PC-9 (cell line): ENCODE measurements at regions not wholly inside any gene's neighbourhood (a gene's known extent, or its start where the extent isn't known, plus 50 kb on each side); places are given as distances from the start of the nearest gene placed in this dataset.

Experiments
- EZH2 ChIP-seq: fragments of 200-600 bp; sonication (generic); IDR thresholded peaks from 2 replicates; pipeline ENCODE4 v1.8.0; 2017; ENCODE audit warnings: antibody characterized with exemption, low read depth
- TF ChIP-seq, protein P1 (sequence below): fragments of 200-600 bp; sonication (generic); conservative IDR thresholded peaks from 2 replicates; pipeline ENCODE4 v1.6.1; 2017; ENCODE audit warnings: mixed run types, antibody characterized with exemption, mild to moderate bottlenecking, moderate library complexity

DNA sequence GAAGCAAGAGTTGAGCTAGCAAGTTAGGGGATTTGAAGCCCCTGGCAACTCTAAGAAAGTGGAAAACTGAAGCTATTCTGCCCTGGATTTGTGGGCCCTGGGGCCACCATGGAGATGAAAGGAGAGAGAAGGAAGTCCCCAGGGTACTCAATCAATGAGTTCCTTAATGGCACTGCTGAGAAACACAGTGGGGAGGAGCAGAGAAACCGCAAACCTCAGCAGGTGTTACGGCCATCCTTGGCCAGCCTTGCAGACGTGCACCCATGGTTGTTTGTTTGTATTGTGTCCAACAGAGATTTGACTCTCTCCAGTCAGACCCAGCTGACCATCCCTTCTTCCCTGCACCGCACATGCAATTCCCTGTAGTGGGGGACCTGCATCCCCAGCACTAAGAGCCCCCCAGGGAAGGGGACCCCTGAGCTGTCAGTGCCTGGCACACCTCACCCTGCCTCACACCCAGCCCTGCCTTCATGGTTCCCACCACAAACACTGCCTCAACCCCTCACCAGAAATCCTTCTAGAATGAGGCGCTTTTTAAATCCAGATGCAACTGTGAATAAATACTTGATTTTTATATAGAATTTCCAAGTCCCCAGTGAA, 255.3 kb downstream of the SH3BP4 start:
- TF ChIP-seq, protein P1, sequence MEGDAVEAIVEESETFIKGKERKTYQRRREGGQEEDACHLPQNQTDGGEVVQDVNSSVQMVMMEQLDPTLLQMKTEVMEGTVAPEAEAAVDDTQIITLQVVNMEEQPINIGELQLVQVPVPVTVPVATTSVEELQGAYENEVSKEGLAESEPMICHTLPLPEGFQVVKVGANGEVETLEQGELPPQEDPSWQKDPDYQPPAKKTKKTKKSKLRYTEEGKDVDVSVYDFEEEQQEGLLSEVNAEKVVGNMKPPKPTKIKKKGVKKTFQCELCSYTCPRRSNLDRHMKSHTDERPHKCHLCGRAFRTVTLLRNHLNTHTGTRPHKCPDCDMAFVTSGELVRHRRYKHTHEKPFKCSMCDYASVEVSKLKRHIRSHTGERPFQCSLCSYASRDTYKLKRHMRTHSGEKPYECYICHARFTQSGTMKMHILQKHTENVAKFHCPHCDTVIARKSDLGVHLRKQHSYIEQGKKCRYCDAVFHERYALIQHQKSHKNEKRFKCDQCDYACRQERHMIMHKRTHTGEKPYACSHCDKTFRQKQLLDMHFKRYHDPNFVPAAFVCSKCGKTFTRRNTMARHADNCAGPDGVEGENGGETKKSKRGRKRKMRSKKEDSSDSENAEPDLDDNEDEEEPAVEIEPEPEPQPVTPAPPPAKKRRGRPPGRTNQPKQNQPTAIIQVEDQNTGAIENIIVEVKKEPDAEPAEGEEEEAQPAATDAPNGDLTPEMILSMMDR = no peak
- TF ChIP-seq EZH2 = no peak
